CD14-positive monocyte (primary cell): ENCODE measurements at regions not wholly inside any gene's neighbourhood (a gene's known extent, or its start where the extent isn't known, plus 50 kb on each side); places are given as distances from the start of the nearest gene placed in this dataset.

Source experiments
- DNase-seq, 3 donors: peaks; one replicate each; pipeline ENCODE4 v3.0.0-alpha.2; 2011 to 2022
- H2AFZ ChIP-seq: 2 replicates; pipeline ENCODE4 v1.6.0; 2012; ENCODE audit warnings: mild to moderate bottlenecking, low read depth, low read length, inconsistent platforms; ENCODE audit not compliant: insufficient read depth, poor library complexity, severe bottlenecking
- H3K27ac ChIP-seq, 2 donors: 1 replicate in 1 of 2; 2 replicates in 1 of 2; pipeline ENCODE4 v1.5.1; 2012 to 2013; ENCODE audit warnings: low read length in 2 of 2, control low read depth in 1 of 2, inconsistent platforms in 1 of 2, low read depth in 1 of 2, mild to moderate bottlenecking in 1 of 2
- H3K27me3 ChIP-seq, 2 donors: one replicate each; pipeline versions ENCODE4 v1.6.0 to v1.6.1; 2011 to 2013; ENCODE audit warnings: low read length in 2 of 2; ENCODE audit not compliant: control insufficient read depth in 2 of 2, insufficient read depth in 2 of 2
- H3K36me3 ChIP-seq, 2 donors: replicated peaks in 1 of 2; 1 replicate in 1 of 2; 2 replicates in 1 of 2; pipeline versions ENCODE4 v1.5.1 to v1.6.1; 2012 to 2013; ENCODE audit warnings: low read length in 2 of 2, control low read depth in 1 of 2, inconsistent platforms in 1 of 2, mild to moderate bottlenecking in 1 of 2; ENCODE audit not compliant: insufficient read depth in 2 of 2, control insufficient read depth in 1 of 2
- H3K4me1 ChIP-seq, 2 donors: 1 replicate in 1 of 2; 2 replicates in 1 of 2; pipeline versions ENCODE4 v1.5.1 to v1.6.1; 2012 to 2013; ENCODE audit warnings: low read length in 2 of 2, control low read depth in 1 of 2, inconsistent platforms in 1 of 2, mild to moderate bottlenecking in 1 of 2, moderate library complexity in 1 of 2; ENCODE audit not compliant: insufficient read depth in 2 of 2, control insufficient read depth in 1 of 2
- H3K4me2 ChIP-seq: replicated peaks from 2 replicates; pipeline ENCODE3; 2012; ENCODE audit warnings: low read length, moderate library complexity, mild to moderate bottlenecking; ENCODE audit not compliant: poor library complexity, severe bottlenecking; ENCODE audit errors: extremely low read depth
- H3K4me3 ChIP-seq, 3 experiments: fragments of 200-600 bp in 1 of 3; sonication (generic) in 1 of 3; replicated peaks in 1 of 3; 1 replicate in 2 of 3; 2 replicates in 1 of 3; pipeline ENCODE4 v1.5.1; 2011 to 2013; ENCODE audit warnings: low read length in 3 of 3, mild to moderate bottlenecking in 3 of 3, control low read depth in 2 of 3, low read depth in 2 of 3, inconsistent platforms in 1 of 3, moderate library complexity in 1 of 3
- H3K79me2 ChIP-seq: 2 replicates; pipeline ENCODE4 v1.6.0; 2012; ENCODE audit warnings: mild to moderate bottlenecking, control low read depth, inconsistent platforms, low read length, moderate library complexity; ENCODE audit not compliant: insufficient read depth
- H3K9ac ChIP-seq: 2 replicates; pipeline ENCODE4 v1.6.0; 2017; ENCODE audit warnings: low read length, mild to moderate bottlenecking; ENCODE audit not compliant: insufficient read depth, poor library complexity, severe bottlenecking
- H3K9me3 ChIP-seq, 2 donors: replicated peaks in 1 of 2; 1 replicate in 1 of 2; 2 replicates in 1 of 2; pipeline versions ENCODE4 v1.5.1 to v1.6.1; 2012 to 2013; ENCODE audit warnings: low read length in 2 of 2, control low read depth in 1 of 2; ENCODE audit not compliant: control insufficient read depth in 1 of 2, insufficient read depth in 1 of 2
- H4K20me1 ChIP-seq: 2 replicates; pipeline ENCODE4 v1.6.0; 2012; ENCODE audit warnings: mild to moderate bottlenecking, low read length, control low read depth, moderate library complexity; ENCODE audit not compliant: insufficient read depth
- H3K27ac Mint-ChIP-seq, 7 donors: one replicate each; pipeline ENCODE4 v1.8.0; 2020; ENCODE audit warnings: mild to moderate bottlenecking in 7 of 7, mixed read lengths in 7 of 7, moderate library complexity in 6 of 7, inconsistent platforms in 2 of 7
- H3K27me3 Mint-ChIP-seq, 3 donors: one replicate each; pipeline ENCODE4 v1.8.0; 2021 to 2022; ENCODE audit warnings: low read depth in 3 of 3, mild to moderate bottlenecking in 3 of 3, mixed read lengths in 3 of 3, moderate library complexity in 3 of 3, inconsistent platforms in 1 of 3
- H3K36me3 Mint-ChIP-seq, 2 donors: one replicate each; pipeline ENCODE4 v1.8.0; 2020; ENCODE audit warnings: mixed read lengths in 2 of 2, inconsistent platforms in 1 of 2, mild to moderate bottlenecking in 1 of 2
- H3K4me1 Mint-ChIP-seq: one replicate; pipeline ENCODE4 v1.8.0; 2020; ENCODE audit warnings: mild to moderate bottlenecking, mixed read lengths
- H3K4me3 Mint-ChIP-seq, 2 donors: one replicate each; pipeline ENCODE4 v1.8.0; 2020; ENCODE audit warnings: mild to moderate bottlenecking in 2 of 2, mixed read lengths in 2 of 2, moderate library complexity in 1 of 2
- H3K9me3 Mint-ChIP-seq, 7 donors: one replicate each; pipeline ENCODE4 v1.8.0; 2020 to 2022; ENCODE audit warnings: mixed read lengths in 7 of 7, mild to moderate bottlenecking in 6 of 7, moderate library complexity in 6 of 7, inconsistent platforms in 2 of 7
- CTCF ChIP-seq: fragments of 200-600 bp; IDR thresholded peaks from one replicate; pipeline ENCODE4 v1.8.0; 2022; ENCODE audit warnings: antibody characterized with exemption, mild to moderate bottlenecking
- WGBS: methylation state at CpG from one replicate; pipeline ENCODE4 v1.1.5; 2013; ENCODE audit warnings: missing lambda C conversion rate; ENCODE audit not compliant: insufficient coverage; 5-methylcytosine and 5-hydroxymethylcytosine counted together
- intact Hi-C, 2 donors: fragments of 100-400 bp; cut with micrococcal nuclease; formaldehyde crosslinking; loops; one replicate each; pipeline versions ENCODE4 v1.15.0 to v1.15.1; 2023

GRCh38 chr9:687034-687785, 154.3 kb upstream of the DMRT1 start:
- H3K9me3 ChIP-seq: no peaks in the 10 kb centered on the region
- no peak overlapping the region for H3K27ac Mint-ChIP-seq
- H3K36me3 Mint-ChIP-seq: no peaks in the 10 kb centered on the region
- no peak overlapping the region for H3K9ac ChIP-seq
- TF ChIP-seq CTCF: no peak
- H3K4me2 ChIP-seq: no peak overlapping the region
- H2AFZ ChIP-seq: no peak overlapping the region
- H3K27me3 ChIP-seq: no peaks in the 10 kb centered on the region
- peaks cover 9% of the 10 kb centered on the region for H3K4me1 Mint-ChIP-seq
- peaks cover 0 to 5% (median 0%) of the 10 kb centered on the region in 3 donors for H3K27me3 Mint-ChIP-seq
- H3K79me2 ChIP-seq: no peaks in the 10 kb centered on the region
- H4K20me1 ChIP-seq: no peaks in the 10 kb centered on the region
- DNase-seq: no peak
- H3K36me3 ChIP-seq: no peaks in the 10 kb centered on the region
- intact Hi-C loops: loop anchor here (10.0 kb wide), 1 partner anchor 62 kb away; no protein-coding TSS in a partner anchor
- no peaks in the 10 kb centered on the region for H3K4me1 ChIP-seq
- no peak overlapping the region for H3K4me3 Mint-ChIP-seq
- WGBS: 92% methylated on average over 2 of the region's 4 CpGs
- H3K9me3 Mint-ChIP-seq: peaks cover 0 to 2% (median 0%) of the 10 kb centered on the region in 7 donors
- H3K4me3 ChIP-seq: no peak overlapping the region
- no peak overlapping the region for H3K27ac ChIP-seq

- WGBS: 100% methylated on average over 1 of the region's 4 CpGs
- peaks cover 0 to 8% (median 0%) of the 10 kb centered on the region in 3 donors for H3K27me3 Mint-ChIP-seq
- Histone ChIP-seq H3K4me3 (no peak overlapping the region), H3K9ac (no peak overlapping the region), H4K20me1 (no peaks in the 10 kb centered on the region), H3K27me3 (no peaks in the 10 kb centered on the region), H3K79me2 (no peaks in the 10 kb centered on the region), H3K4me1 (no peaks in the 10 kb centered on the region), H2AFZ (no peak overlapping the region), H3K9me3 (no peaks in the 10 kb centered on the region), H3K36me3 (no peaks in the 10 kb centered on the region), H3K4me2 (no peak overlapping the region), H3K27ac (no peak overlapping the region)
- intact Hi-C loops: loop anchor here (10.0 kb wide), 1 partner anchor 63 kb away; no protein-coding TSS in a partner anchor
- no peak overlapping the region for H3K4me3 Mint-ChIP-seq
- TF ChIP-seq CTCF: no peak
- H3K27ac Mint-ChIP-seq: peak overlapping the region in 1 of 7 donors; percentile 1
- no peak for DNase-seq
- no peaks in the 10 kb centered on the region for H3K36me3 Mint-ChIP-seq
- peaks cover 9% of the 10 kb centered on the region for H3K4me1 Mint-ChIP-seq
- H3K9me3 Mint-ChIP-seq: peaks cover 0 to 2% (median 0%) of the 10 kb centered on the region in 7 donors
Observed at GRCh38 chr9:687994-688393, 153.5 kb upstream of the DMRT1 start.
